ENCODE measurements at regions not wholly inside any gene's neighbourhood (a gene's known extent, or its start where the extent isn't known, plus 50 kb on each side); places are given as distances from the start of the nearest gene placed in this dataset.

- Histone ChIP-seq H3K36me3 (ENCODE audit: control insufficient read depth in 2 of 2, insufficient read depth in 2 of 2, low read length in 2 of 2) (no peaks in the 10 kb centered on the region), H3K27me3 (ENCODE audit: control insufficient read depth in 1 of 2, insufficient read depth in 2 of 2, low read length in 2 of 2) (no peaks in the 10 kb centered on the region), H3K27ac (ENCODE audit: low read length) (no peak overlapping the region), H3K4me1 (ENCODE audit: control insufficient read depth, insufficient read depth, low read length) (no peaks in the 10 kb centered on the region), H3K4me3 (ENCODE audit: low read length in 2 of 2) (no peak overlapping the region), H3K9me3 (ENCODE audit: control insufficient read depth in 2 of 2, low read length in 2 of 2) (no peaks in the 10 kb centered on the region), H3K9ac (ENCODE audit: low read length in 2 of 2) (no peak overlapping the region)
Measured at GRCh38 chr5:165328846-165329245, 1823.4 kb downstream of the MAT2B start.

GRCh38 chr5:165333623-165334022 lies 1828.2 kb downstream of the MAT2B start:
- Histone ChIP-seq H3K36me3 (ENCODE audit: control insufficient read depth in 2 of 2, insufficient read depth in 2 of 2, low read length in 2 of 2) (no peaks in the 10 kb centered on the region), H3K4me1 (ENCODE audit: control insufficient read depth, insufficient read depth, low read length) (no peaks in the 10 kb centered on the region), H3K27ac (ENCODE audit: low read length) (no peak overlapping the region), H3K27me3 (ENCODE audit: control insufficient read depth in 1 of 2, insufficient read depth in 2 of 2, low read length in 2 of 2) (no peaks in the 10 kb centered on the region), H3K9ac (ENCODE audit: low read length in 2 of 2) (no peak overlapping the region), H3K9me3 (ENCODE audit: control insufficient read depth in 2 of 2, low read length in 2 of 2) (no peaks in the 10 kb centered on the region), H3K4me3 (ENCODE audit: low read length in 2 of 2) (no peak overlapping the region)

DNA sequence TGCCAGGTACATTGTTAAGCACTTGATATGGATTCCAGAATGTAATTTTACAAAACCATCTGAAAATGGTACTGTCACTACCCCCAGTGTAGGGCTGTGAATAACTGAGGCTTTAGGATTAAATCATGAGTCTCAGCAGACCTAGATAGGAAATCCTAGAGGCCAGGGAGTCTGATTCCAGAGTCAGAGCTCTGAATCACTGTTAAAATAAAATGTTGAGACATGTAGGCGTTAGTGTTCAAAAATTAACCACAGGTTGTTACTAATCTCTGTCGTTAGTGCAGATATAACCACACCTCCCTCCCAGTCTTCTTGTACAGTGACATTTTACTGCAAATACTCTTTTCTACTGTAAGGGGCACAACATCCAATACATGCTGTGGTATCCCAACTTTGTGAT lies 1828.8 kb downstream of the MAT2B start:
- Histone ChIP-seq H3K27ac (ENCODE audit: low read length) (no peak overlapping the region), H3K4me3 (ENCODE audit: low read length in 2 of 2) (no peak overlapping the region), H3K36me3 (ENCODE audit: control insufficient read depth in 2 of 2, insufficient read depth in 2 of 2, low read length in 2 of 2) (no peaks in the 10 kb centered on the region), H3K9ac (ENCODE audit: low read length in 2 of 2) (no peak overlapping the region), H3K27me3 (ENCODE audit: control insufficient read depth in 1 of 2, insufficient read depth in 2 of 2, low read length in 2 of 2) (no peaks in the 10 kb centered on the region), H3K4me1 (ENCODE audit: control insufficient read depth, insufficient read depth, low read length) (no peaks in the 10 kb centered on the region), H3K9me3 (ENCODE audit: control insufficient read depth in 2 of 2, low read length in 2 of 2) (no peaks in the 10 kb centered on the region)

DNA sequence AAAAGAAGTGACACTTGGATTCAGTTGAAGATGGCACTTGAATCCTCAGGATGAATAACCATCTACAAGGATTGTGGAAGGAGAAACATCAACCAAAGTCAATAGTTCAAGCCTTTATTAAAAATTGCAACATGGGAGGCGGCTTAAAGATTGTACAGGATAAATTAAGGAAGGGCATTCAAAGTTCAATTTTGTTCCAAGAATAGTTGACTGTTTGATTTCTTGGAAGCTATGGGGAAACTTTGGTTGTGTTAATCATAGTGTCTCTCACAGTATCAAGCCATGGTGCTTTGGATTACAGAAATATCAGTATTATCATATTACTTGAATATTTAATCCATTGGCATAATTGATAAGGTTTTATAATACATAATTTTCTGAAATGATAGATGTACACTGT lies 1844.3 kb downstream of the MAT2B start:
- H3K27ac ChIP-seq (ENCODE audit: low read length), result no peak overlapping the region
- H3K9ac ChIP-seq (ENCODE audit: low read length in 2 of 2), result no peak overlapping the region
- H3K9me3 ChIP-seq (ENCODE audit: control insufficient read depth in 2 of 2, low read length in 2 of 2), result no peaks in the 10 kb centered on the region
- no peaks in the 10 kb centered on the region for H3K4me1 ChIP-seq (ENCODE audit: control insufficient read depth, insufficient read depth, low read length)
- no peaks in the 10 kb centered on the region for H3K27me3 ChIP-seq (ENCODE audit: control insufficient read depth in 1 of 2, insufficient read depth in 2 of 2, low read length in 2 of 2)
- H3K36me3 ChIP-seq (ENCODE audit: control insufficient read depth in 2 of 2, insufficient read depth in 2 of 2, low read length in 2 of 2), result no peaks in the 10 kb centered on the region
- no peak overlapping the region for H3K4me3 ChIP-seq (ENCODE audit: low read length in 2 of 2)

DNA sequence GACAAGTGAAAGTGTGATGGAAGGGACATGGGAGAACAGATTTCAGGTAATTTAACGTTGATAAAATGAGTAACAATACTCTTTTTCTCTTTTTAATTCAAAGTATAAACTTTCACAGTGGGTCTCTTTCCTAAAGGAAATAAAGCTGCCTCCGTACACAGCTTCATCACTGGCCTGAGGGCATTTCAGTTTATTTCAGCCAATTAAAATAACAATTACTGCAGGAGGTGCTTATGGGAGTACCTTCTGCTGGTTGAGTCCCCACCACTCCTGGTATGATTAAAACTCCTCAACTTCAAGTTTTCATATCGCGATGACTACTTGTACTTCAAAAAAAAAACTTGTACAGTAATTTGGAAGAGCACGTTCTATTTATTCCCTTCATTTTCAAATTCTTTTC lies 1845.9 kb downstream of the MAT2B start:
- Histone ChIP-seq H3K4me3 (ENCODE audit: low read length in 2 of 2) (no peak overlapping the region), H3K9me3 (ENCODE audit: control insufficient read depth in 2 of 2, low read length in 2 of 2) (no peaks in the 10 kb centered on the region), H3K27ac (ENCODE audit: low read length) (no peak overlapping the region), H3K9ac (ENCODE audit: low read length in 2 of 2) (no peak overlapping the region), H3K27me3 (ENCODE audit: control insufficient read depth in 1 of 2, insufficient read depth in 2 of 2, low read length in 2 of 2) (no peaks in the 10 kb centered on the region), H3K36me3 (ENCODE audit: control insufficient read depth in 2 of 2, insufficient read depth in 2 of 2, low read length in 2 of 2) (no peaks in the 10 kb centered on the region), H3K4me1 (ENCODE audit: control insufficient read depth, insufficient read depth, low read length) (no peaks in the 10 kb centered on the region)

DNA sequence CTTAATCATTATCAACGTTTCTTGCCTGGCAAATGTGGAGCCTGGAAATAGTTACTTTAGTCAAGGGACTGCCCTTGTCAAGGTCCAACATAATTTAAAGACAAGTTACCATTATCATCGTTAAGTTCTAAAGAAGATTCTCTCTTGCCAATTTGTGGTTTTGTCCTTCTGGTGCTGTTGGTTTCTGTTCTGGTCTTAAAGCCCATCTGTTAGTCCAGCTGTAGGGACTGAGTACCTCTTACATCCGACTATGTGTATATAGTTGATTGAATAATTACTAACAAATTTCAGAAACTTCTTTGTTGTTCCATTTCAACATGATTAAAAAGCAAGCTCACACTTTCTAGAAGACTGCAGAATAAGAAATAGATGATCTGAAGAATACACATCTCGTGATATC lies 1854.9 kb downstream of the MAT2B start:
- Histone ChIP-seq H3K27ac (ENCODE audit: low read length) (no peak overlapping the region), H3K27me3 (ENCODE audit: control insufficient read depth in 1 of 2, insufficient read depth in 2 of 2, low read length in 2 of 2) (no peaks in the 10 kb centered on the region), H3K4me3 (ENCODE audit: low read length in 2 of 2) (no peak overlapping the region), H3K9me3 (ENCODE audit: control insufficient read depth in 2 of 2, low read length in 2 of 2) (no peaks in the 10 kb centered on the region), H3K4me1 (ENCODE audit: control insufficient read depth, insufficient read depth, low read length) (no peaks in the 10 kb centered on the region), H3K9ac (ENCODE audit: low read length in 2 of 2) (no peak overlapping the region), H3K36me3 (ENCODE audit: control insufficient read depth in 2 of 2, insufficient read depth in 2 of 2, low read length in 2 of 2) (no peaks in the 10 kb centered on the region)

- H3K36me3 ChIP-seq (ENCODE audit: control insufficient read depth in 2 of 2, insufficient read depth in 2 of 2, low read length in 2 of 2), result no peaks in the 10 kb centered on the region
- H3K9me3 ChIP-seq (ENCODE audit: control insufficient read depth in 2 of 2, low read length in 2 of 2), result no peaks in the 10 kb centered on the region
- no peak overlapping the region for H3K27ac ChIP-seq (ENCODE audit: low read length)
- no peaks in the 10 kb centered on the region for H3K4me1 ChIP-seq (ENCODE audit: control insufficient read depth, insufficient read depth, low read length)
- no peak overlapping the region for H3K4me3 ChIP-seq (ENCODE audit: low read length in 2 of 2)
- H3K9ac ChIP-seq (ENCODE audit: low read length in 2 of 2), result no peak overlapping the region
- no peaks in the 10 kb centered on the region for H3K27me3 ChIP-seq (ENCODE audit: control insufficient read depth in 1 of 2, insufficient read depth in 2 of 2, low read length in 2 of 2)
Measured at GRCh38 chr5:165360784-165361542, 1855.5 kb downstream of the MAT2B start.

- no peaks in the 10 kb centered on the region for H3K9me3 ChIP-seq (ENCODE audit: control insufficient read depth in 2 of 2, low read length in 2 of 2)
- H3K4me3 ChIP-seq (ENCODE audit: low read length in 2 of 2), result no peak overlapping the region
Measured at GRCh38 chr5:165370233-165370632, 1864.8 kb downstream of the MAT2B start.

GRCh38 chr5:165370794-165371193 lies 1865.4 kb downstream of the MAT2B start:
- Histone ChIP-seq H3K4me1 (ENCODE audit: control insufficient read depth, insufficient read depth, low read length) (no peaks in the 10 kb centered on the region), H3K9ac (ENCODE audit: low read length in 2 of 2) (no peak overlapping the region), H3K27ac (ENCODE audit: low read length) (no peak overlapping the region), H3K36me3 (ENCODE audit: control insufficient read depth in 2 of 2, insufficient read depth in 2 of 2, low read length in 2 of 2) (no peaks in the 10 kb centered on the region), H3K27me3 (ENCODE audit: control insufficient read depth in 1 of 2, insufficient read depth in 2 of 2, low read length in 2 of 2) (no peaks in the 10 kb centered on the region), H3K4me3 (ENCODE audit: low read length in 2 of 2) (no peak overlapping the region), H3K9me3 (ENCODE audit: control insufficient read depth in 2 of 2, low read length in 2 of 2) (no peaks in the 10 kb centered on the region)

More at GRCh38 chr5:165370233-165370632, 1864.8 kb downstream of the MAT2B start:
- H3K27ac ChIP-seq (ENCODE audit: low read length), result no peak overlapping the region
- no peaks in the 10 kb centered on the region for H3K4me1 ChIP-seq (ENCODE audit: control insufficient read depth, insufficient read depth, low read length)
- no peak overlapping the region for H3K9ac ChIP-seq (ENCODE audit: low read length in 2 of 2)
- no peaks in the 10 kb centered on the region for H3K27me3 ChIP-seq (ENCODE audit: control insufficient read depth in 1 of 2, insufficient read depth in 2 of 2, low read length in 2 of 2)
- H3K36me3 ChIP-seq (ENCODE audit: control insufficient read depth in 2 of 2, insufficient read depth in 2 of 2, low read length in 2 of 2), result no peaks in the 10 kb centered on the region

GRCh38 chr5:165375201-165375600 lies 1869.8 kb downstream of the MAT2B start:
- H3K36me3 ChIP-seq (ENCODE audit: control insufficient read depth in 2 of 2, insufficient read depth in 2 of 2, low read length in 2 of 2), result no peaks in the 10 kb centered on the region
- no peaks in the 10 kb centered on the region for H3K9me3 ChIP-seq (ENCODE audit: control insufficient read depth in 2 of 2, low read length in 2 of 2)
- H3K9ac ChIP-seq (ENCODE audit: low read length in 2 of 2), result no peak overlapping the region
- H3K4me3 ChIP-seq (ENCODE audit: low read length in 2 of 2), result no peak overlapping the region
- no peaks in the 10 kb centered on the region for H3K27me3 ChIP-seq (ENCODE audit: control insufficient read depth in 1 of 2, insufficient read depth in 2 of 2, low read length in 2 of 2)
- H3K4me1 ChIP-seq (ENCODE audit: control insufficient read depth, insufficient read depth, low read length), result no peaks in the 10 kb centered on the region
- no peak overlapping the region for H3K27ac ChIP-seq (ENCODE audit: low read length)

- no peak overlapping the region for H3K27ac ChIP-seq (ENCODE audit: low read length)
- H3K27me3 ChIP-seq (ENCODE audit: control insufficient read depth in 1 of 2, insufficient read depth in 2 of 2, low read length in 2 of 2), result no peaks in the 10 kb centered on the region
- no peaks in the 10 kb centered on the region for H3K4me1 ChIP-seq (ENCODE audit: control insufficient read depth, insufficient read depth, low read length)
- H3K4me3 ChIP-seq (ENCODE audit: low read length in 2 of 2), result no peak overlapping the region
- peaks cover 0 to 4% of the 10 kb centered on the region in 2 donors for H3K9me3 ChIP-seq (ENCODE audit: control insufficient read depth in 2 of 2, low read length in 2 of 2)
- H3K9ac ChIP-seq (ENCODE audit: low read length in 2 of 2), result no peak overlapping the region
- H3K36me3 ChIP-seq (ENCODE audit: control insufficient read depth in 2 of 2, insufficient read depth in 2 of 2, low read length in 2 of 2), result no peaks in the 10 kb centered on the region
Measured at GRCh38 chr5:165393839-165394238, 1888.4 kb downstream of the MAT2B start.

Measured in stomach smooth muscle (tissue), 2 donors.